Stimulated activated CD8-positive, alpha-beta memory T cell treated with anti-CD3 and anti-CD28 coated beads, Interleukin-7, amount 100 ng/mL, for 48 hours (primary cell): ENCODE measurements at regions not wholly inside any gene's neighbourhood (a gene's known extent, or its start where the extent isn't known, plus 50 kb on each side); places are given as distances from the start of the nearest gene placed in this dataset.
"Not testable (repeated sequence)": the region's sequence is repeated elsewhere in the genome, so short reads cannot be mapped to it uniquely, and the experiment has no call there.

Experiments used
- DNase-seq, 2 donors: peaks; one replicate each; pipeline ENCODE4 v3.0.0-alpha.2; 2020; ENCODE audit warnings: low read depth in 1 of 2; ENCODE audit errors: extremely low read depth in 1 of 2

DNA sequence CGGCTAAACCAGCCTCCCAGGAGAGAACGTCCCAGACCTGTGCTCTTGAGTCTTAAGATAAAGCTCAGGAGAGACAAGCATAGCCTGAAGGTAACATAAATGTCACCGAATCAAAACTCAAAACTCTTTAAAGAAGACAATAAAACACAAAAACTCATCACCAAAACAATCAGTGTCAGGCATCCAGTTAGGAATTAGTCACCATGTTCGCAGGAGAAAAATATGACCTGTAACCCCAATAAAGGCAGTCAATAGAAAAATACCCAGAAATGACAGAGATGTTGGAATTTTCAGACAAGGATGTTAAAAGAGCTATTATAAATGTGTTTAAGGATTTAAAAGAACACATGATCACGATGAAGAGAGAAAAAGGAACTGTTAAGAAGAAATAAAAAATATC lies 352.4 kb downstream of the BRD1 start:
- no peak for DNase-seq

DNA sequence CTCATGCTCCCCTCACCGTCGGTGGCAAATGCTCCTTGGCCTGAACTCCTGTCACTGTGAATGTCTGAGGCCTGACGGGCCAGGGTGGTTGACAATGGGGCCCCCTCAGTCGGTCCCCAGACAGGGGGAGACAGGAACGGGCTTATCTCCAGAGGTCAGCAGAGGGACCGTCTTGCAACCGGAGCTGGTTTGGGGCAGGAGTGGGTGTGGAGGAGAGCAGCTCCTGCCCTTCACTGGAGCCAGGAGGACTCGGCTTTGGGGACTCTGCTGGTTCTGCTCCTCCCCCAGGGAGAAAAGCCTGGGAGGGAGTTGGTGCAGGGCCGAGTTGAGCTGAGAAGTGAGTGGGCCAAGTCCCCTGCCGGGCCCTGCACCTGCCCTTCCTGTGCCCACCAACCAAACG lies 354.4 kb downstream of the BRD1 start:
- DNase-seq, result no peak

DNA sequence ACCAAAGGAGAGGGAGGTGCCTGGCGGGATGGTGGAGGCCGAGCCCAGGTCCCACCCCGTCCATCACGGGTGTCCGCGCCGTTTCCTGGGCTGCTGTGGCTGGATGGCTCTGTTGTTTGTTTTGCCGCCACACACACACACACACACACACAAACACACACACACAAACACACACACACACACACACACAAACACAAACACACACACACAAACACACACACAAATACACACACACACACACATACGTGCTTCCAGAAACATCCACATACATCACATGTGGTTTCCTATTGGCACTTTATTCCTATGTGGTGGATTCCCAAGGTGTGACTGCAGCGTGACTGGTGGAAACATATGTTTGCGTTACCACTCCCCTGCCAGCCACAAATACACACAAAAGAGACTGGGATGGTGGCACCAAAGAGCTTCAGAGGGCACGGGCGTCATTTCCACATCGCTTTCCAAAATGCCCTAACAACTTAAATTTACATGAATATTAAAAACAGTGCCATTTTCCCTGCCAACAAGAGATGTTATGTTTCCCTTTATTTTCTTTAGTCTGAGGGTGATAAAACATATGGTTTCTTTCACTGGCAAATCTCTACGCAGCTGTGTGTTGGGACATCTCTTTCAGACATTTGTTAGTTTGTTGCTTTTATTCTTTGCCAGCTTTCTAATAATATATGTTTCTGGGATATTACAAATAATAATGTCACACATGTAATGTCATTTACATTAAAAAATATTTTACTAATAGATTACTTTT lies 356.8 kb downstream of the BRD1 start:
- DNase-seq, result no peak

DNA sequence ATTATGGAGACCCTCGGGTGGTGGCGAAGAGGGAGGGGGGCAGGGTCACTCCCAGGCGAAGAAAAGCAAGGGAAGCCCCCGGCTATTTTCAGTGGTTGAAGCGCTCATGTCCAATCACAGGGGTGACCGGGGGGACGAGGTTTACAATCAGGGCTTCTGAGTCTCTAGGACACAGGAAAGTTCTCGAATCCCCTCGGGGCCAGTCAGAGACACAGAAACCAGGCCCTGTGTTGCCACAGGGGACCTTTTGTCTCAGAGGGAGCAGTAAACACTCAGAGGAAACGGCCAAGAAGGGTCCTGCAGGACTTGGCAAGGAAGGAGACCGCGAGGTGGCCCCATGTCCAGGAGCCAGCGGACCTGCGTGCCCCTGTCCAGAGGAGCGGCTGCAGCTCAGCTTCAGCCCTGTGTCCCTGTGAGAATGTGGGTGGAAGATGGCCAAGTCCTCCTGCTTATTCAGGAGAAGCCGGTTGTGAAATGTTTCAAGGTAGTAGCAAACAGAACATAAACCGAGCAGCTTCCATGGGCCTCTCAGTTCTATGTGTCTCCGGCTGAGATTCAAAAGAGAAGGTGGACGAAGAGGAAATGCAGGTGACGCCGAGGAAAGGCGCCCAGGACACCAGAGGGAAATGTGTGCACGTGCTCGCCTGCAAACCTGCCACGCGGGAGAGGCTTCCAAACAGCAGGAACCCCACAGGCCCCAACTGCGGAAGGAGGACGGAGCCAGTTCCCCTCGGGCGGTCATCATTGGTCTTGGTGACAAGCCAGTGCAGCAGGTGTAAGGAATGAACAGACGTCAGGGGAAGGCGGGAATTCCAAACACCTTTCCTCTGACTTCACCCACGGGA lies 357.6 kb downstream of the BRD1 start:
- no peak for DNase-seq

DNA sequence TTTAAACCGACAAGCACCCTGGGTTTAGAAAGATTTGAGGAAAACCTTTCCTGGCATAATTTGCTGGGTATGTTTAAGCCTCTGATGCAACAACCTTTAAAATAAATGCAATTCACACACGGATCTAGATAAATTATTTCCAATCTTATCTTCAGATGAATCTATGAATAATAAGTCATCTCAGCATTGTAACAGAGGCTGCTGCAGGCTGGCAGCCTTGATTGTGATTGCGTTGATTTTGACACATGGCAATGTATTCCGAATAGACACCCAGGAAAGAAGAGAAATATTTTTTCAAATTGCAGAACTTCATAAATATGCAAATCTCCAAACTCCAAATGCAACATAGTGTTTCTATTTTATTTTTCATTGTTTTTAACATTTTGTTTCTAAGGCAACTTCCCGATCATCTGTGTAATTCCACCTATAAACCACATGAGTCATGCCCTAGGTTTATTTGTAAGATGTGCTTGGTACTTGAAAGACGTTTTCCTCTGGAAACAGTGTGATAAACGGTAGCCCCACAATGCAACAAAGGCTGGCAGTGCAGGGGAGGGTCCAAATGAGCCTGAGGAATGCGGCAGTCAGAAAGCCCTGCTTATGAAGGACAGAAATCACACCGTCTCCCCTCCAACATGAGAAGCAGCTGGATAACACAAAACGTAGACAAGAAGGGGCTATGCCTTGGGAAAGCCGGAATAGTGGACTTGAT lies 359.0 kb downstream of the BRD1 start:
- no peak for DNase-seq

DNA sequence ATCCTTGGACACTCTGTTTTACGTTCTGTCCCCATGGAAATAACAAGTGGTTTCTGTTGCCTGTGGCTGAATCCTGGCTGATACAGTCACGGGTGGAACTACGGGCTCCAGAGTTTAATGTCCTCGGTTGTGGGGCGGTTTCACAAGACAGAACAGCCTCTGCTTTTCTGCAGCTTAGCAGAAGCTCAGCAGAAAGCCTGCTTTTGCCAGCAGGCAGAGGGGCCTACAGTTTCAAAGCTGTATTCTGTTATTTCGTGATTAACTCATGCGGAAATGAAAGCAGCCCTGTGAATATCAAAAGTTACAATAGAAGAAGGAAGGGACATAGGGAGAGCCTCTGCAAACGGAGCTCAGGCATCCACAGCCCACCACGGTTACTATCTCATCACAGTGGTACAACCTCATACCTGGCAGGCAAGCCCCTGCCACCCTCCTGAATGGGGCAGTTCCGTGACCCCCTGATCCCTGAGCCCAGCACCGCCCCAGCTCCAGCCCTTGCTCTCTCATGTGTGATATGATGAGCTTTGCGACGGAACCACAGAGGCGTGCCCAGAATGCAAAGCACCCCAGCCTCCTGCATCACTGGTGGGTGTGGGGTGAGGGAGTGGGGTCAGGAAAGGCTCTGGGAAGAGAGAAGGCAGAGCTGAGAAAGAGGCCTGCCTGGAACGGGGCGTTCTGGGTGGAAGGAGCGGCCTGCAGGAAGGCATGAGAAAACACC lies 360.6 kb downstream of the BRD1 start:
- DNase-seq, result no peak

DNA sequence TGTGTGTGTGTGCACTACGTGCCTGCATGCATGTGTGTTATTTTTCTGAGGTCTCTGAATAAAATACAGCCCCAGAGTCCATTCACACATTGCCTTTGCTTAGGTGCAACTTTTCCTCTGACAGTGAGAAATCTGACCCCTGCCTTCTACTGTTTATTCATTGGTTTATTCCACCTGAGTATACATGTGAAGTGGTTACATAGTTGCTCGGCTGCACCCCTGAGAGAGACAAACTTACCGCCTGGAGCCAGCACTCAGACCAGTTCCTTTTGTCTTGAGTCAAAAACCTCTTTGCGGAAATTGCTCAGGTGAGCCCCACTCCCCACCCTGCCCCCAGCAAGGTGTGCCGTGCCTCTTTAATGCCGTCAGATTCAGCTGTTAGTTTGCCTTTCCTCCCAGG lies 363.6 kb downstream of the BRD1 start:
- DNase-seq, result no peak

DNA sequence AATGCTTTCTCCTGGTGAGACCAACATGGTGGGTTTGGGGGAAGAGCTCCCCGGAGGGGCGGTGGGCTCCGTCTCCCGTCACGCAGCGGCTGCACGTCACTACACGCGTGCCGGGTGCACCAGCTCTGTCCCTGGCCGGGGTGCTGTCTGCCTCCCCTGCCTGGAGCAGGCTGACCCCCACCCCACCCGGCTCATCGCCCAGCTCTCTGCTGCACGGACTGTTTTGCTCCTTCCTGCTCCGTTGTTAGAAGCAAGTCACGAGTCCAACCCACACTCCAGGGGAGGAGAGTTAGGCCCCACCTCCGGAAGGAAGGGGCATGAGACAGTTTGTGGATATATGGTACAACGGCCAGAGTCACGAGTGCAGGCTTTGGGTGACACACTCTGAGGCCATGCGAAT lies 364.9 kb downstream of the BRD1 start:
- no peak for DNase-seq

DNA sequence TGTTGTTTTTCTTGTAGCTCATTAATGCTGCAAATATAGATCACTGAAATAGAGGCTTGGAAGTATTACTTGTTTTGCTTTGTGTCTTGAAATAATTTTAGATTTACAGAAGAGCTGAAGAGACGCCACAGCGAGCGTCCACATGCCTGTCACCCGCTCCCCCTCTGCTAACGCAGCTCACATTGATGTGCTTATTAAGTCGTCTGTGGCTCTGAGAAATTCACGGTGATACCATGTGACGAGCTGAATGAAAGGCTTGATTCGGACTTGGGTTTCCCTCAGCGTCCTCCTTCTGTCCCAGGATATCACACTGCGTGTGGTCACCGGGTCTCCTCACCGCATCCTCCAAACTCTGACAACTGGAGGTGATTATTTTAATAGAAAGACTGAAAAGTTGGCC lies 365.4 kb downstream of the BRD1 start:
- DNase-seq, result no peak

DNA sequence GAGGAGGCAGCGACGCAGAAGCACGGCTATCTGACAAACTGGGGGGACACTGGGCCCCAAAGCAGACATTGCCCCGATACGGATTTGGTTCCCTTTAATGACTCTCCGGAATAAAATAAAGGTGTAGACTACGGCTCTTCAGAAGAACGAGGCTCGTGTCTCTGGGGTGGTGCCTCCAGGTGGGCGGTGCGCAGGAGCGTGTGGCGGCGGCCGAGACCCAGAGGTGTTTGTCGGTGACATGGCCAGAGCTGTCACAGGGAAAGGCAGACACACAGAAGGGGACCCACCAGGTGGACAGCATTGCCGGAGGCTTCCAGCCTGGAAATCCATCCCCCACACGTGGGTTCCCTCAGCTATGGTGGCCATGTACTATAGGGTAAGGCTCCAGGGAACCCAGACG lies 366.0 kb downstream of the BRD1 start:
- no peak for DNase-seq

DNA sequence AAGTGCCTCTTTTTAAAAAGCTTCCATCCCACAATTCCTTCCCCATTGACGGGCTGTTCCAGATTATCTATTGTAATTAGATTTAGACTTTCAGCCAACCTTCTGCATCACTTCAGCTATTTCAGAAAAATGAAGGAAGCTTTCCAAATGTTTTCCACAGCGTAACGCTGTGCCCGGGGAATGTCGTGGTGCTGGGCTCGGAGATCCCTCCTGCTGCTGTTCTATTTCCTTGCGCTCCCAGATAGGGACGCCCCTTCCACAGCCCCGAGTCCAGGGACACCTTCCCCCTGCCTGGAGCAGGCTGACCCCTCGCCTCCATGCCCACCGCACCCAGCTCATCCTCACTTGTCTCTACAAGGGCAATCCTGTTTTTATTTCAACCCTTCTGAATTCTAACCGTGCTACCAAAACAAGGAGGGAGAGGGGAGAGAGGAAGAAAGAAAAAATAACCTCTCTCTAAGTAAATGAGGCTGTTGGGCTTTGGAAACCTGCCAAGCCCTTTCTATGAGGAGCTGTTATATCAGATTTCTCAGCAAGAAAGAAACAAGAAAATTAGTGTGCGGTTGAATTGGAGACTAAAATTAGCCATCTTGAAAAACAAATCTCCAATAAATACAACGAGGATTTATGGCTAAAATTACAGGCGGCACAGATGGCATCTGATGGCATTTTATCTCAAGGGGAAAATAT lies 366.9 kb downstream of the BRD1 start:
- DNase-seq, result no peak

DNA sequence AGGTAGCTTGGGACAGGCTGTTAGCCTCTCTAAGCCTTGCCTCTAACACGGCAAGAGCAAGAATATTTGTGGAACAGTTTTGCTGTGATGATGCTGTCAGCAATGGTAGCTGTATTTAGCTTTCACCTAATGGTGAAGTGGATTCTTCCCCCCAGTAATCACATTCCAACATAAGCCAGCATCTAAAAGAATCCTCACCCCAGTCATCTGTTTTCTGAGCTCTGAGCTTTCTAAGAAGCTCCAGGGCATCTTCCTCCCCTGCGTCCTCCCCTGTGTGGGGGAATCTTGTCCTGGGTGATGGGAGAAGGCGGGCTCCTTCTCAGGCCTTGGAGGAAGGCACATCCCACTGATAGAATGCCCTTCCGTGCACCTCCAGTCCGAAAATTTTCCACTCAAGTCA lies 367.6 kb downstream of the BRD1 start:
- no peak for DNase-seq

DNA sequence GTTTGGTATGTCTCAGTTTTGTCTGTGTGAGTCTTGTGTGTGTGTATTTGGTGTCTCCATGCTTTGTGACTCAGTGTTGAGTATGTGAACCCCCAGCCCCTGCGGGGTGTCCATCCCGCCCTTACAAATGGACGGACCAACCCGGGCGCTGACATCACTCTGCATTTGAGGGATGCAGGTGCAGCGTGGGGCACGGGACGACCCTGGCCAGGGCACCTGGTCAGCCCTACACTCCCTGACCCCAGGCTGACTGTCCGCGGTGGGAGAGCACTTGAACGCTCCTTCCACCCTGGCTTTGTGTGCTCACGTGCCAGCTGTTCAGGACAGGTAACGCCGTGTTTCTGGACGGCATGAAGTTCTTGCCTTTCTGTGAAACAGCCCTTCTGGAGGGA lies 369.0 kb downstream of the BRD1 start:
- DNase-seq, result no peak

DNA sequence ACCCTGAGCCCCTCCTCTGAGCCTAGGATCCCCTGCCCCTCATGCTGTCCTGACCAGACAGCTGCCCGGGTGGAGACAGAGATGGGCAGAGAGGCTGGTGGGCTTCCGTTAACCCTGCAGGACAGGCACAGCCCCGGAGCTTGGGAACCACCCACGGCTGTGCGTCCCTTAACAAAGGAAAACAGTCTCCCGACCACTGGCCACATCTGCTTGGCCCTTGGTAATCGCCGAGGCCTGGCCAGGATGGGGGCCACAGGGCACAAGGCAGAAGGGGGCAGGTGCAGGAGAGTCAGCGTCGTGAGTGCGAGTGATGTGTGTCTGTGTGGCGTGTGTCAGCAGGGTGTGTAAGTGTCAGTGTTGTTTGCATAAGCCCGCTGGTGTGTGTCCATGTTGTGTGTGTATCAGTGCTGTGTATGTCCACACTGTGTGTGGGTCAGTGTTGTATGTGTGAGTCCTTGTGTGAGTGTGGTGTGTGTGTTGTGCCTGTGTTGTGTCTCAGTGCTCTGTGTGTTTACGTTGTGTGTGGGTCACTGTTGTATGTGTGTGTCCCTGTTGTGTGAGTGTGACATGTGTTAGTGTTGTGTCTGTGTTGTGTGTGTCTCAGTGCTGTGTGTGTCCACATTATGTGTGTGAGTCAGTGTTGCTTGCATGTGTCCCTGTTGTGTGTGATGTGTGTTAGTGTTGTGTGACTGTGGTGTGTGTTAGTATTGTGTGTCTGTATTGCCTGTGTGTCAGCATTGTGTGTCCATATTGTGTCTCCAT lies 369.5 kb downstream of the BRD1 start:
- no peak for DNase-seq

DNA sequence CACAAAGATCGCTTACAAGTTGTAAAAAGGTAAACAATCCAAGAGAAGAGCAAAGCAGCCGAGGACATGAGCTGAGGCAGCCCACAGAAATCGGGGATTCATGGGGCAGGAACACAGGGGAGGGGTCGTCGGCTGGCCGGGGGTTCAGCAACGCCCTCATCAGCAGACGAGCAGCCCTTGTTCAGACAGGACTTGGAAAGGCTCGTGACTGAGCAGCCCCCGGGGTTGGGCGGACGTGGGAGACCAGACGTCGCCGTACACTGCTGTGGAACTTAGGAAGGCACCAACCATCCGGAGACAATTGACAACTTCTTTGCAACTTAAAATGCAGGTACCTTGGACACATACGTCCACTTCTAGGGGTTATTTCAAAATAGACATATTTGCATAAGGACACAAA lies 370.5 kb downstream of the BRD1 start:
- DNase-seq, result no peak

DNA sequence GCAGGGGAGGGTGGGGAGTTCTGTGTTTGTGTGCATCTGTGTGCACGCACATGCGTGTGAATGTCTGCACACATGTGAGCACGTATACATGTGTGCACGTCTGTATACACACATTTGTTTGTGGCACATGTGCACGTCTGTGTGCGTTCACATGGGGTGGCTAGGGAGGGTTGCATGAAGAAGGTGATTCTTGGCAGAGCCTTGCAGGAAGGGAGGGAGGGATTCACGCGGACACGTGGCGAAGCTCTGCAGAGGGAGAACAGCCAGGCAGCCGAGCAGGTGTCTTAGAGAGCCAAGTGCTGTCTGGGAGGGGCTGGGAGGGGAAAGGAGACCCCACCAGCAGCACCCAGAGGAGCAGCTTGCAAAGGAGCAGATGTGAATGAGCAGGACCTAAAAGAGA lies 372.1 kb downstream of the BRD1 start:
- DNase-seq, result no peak

DNA sequence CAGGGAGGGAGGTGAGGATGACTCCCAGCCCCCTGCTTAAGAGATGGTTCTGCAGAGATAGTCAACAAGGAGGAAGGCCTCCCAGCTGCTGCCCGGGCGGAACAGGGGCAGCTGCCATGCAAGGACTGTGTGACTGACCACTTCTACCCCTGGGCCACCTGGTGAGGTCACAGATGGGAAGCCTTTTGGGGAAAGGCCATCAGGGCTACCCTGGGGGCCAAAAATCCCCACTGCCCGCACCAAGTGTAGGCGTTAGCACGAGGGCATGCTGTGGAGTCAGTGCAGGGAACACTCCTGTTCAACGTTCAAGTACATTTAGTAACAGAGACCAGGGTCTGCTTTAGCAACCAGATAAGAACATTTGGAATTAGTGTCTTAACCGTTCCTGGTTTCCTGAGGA lies 372.9 kb downstream of the BRD1 start:
- DNase-seq, result no peak

DNA sequence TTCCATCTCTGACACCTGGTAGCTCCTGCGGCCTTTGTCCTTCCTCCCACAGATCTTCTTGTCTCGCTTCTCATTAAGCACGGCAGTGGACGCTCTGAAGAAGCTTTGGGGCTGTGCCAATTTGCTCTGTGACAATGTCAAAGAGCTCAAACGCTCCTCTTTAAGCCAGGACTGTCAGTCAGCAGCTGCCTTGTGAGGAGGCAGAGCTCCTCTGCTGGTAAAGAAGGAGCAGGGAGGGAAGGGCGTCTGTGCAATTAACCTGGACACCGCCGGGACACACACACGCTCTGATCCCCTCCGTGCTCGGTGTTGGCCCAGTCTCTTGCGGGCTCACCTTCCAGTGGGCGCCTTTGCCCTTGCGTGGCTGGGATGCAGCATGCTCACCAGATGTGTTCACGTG lies 373.9 kb downstream of the BRD1 start:
- DNase-seq, result no peak

DNA sequence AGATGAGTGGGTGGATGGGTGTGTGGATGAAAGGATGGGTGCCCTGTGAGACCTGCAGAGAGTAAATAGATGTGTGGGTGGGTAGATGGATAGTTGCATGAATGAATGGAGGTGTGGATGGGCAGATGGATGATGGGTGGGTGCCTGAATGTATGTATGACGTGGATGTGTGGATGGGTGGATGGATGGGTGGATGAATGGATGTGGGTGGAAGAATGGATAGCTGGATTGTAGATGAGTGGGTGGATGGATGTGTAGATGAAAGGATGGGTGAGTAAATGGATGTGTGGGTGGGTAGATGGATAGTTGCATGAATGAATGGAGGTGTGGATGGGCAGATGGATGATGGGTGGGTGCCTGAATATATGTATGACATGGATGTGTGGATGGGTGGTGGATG lies 374.7 kb downstream of the BRD1 start:
- not testable (repeated sequence) for DNase-seq
